ENCODE measurements at regions not wholly inside any gene's neighbourhood (a gene's known extent, or its start where the extent isn't known, plus 50 kb on each side); places are given as distances from the start of the nearest gene placed in this dataset.

- no peak for TF ChIP-seq CREB1 (IDR thresholded peaks at IDR 0.05; ENCODE audit: low read depth)
- TF ChIP-seq YY1 (IDR thresholded peaks at IDR 0.05; ENCODE audit: low read depth): no peak
- no peak for TF ChIP-seq TAF1 (IDR thresholded peaks at IDR 0.05; ENCODE audit: low read depth)
- TF ChIP-seq, protein P1, sequence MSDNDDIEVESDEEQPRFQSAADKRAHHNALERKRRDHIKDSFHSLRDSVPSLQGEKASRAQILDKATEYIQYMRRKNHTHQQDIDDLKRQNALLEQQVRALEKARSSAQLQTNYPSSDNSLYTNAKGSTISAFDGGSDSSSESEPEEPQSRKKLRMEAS (IDR thresholded peaks at IDR 0.05): no peak
- TF ChIP-seq EP300 (IDR thresholded peaks at IDR 0.05; ENCODE audit: borderline replicate concordance): no peak
- no peak for TF ChIP-seq NFIC (IDR thresholded peaks at IDR 0.05)
- TF ChIP-seq, protein P2, sequence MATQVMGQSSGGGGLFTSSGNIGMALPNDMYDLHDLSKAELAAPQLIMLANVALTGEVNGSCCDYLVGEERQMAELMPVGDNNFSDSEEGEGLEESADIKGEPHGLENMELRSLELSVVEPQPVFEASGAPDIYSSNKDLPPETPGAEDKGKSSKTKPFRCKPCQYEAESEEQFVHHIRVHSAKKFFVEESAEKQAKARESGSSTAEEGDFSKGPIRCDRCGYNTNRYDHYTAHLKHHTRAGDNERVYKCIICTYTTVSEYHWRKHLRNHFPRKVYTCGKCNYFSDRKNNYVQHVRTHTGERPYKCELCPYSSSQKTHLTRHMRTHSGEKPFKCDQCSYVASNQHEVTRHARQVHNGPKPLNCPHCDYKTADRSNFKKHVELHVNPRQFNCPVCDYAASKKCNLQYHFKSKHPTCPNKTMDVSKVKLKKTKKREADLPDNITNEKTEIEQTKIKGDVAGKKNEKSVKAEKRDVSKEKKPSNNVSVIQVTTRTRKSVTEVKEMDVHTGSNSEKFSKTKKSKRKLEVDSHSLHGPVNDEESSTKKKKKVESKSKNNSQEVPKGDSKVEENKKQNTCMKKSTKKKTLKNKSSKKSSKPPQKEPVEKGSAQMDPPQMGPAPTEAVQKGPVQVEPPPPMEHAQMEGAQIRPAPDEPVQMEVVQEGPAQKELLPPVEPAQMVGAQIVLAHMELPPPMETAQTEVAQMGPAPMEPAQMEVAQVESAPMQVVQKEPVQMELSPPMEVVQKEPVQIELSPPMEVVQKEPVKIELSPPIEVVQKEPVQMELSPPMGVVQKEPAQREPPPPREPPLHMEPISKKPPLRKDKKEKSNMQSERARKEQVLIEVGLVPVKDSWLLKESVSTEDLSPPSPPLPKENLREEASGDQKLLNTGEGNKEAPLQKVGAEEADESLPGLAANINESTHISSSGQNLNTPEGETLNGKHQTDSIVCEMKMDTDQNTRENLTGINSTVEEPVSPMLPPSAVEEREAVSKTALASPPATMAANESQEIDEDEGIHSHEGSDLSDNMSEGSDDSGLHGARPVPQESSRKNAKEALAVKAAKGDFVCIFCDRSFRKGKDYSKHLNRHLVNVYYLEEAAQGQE (IDR thresholded peaks at IDR 0.05; ENCODE audit: low read depth): no peak
- no peak for TF ChIP-seq TCF12 (IDR thresholded peaks at IDR 0.05; ENCODE audit: low read depth)
- TF ChIP-seq ZBTB7A (IDR thresholded peaks at IDR 0.05; ENCODE audit: low read depth): no peak
- TF ChIP-seq RAD21 (IDR thresholded peaks at IDR 0.05; ENCODE audit: low read depth): no peak
- no peak for TF ChIP-seq FOXM1 (IDR thresholded peaks at IDR 0.05; ENCODE audit: borderline replicate concordance, low read depth)
Observed at GRCh38 chr6:106829451-106829850, 145.1 kb downstream of the CD24 start.

Data from Ishikawa (cell line).